Spleen (tissue), 7 donors: ENCODE measurements at regions not wholly inside any gene's neighbourhood (a gene's known extent, or its start where the extent isn't known, plus 50 kb on each side); places are given as distances from the start of the nearest gene placed in this dataset.
"Not testable (repeated sequence)": the region's sequence is repeated elsewhere in the genome, so short reads cannot be mapped to it uniquely, and the experiment has no call there.

Source experiments
- CTCF ChIP-seq, 11 experiments: fragments of 200-600 bp in 7 of 11; fragments of 450-650 bp in 4 of 11; sonication (generic) in 4 of 11; IDR thresholded peaks in 8 of 11; conservative IDR thresholded peaks in 3 of 11; 1 replicate in 7 of 11; 2 replicates in 4 of 11; pipeline versions ENCODE4 v1.4.0 to v1.8.0; 2016 to 2021; ENCODE audit warnings: antibody characterized with exemption in 11 of 11, inconsistent platforms in 4 of 11, mild to moderate bottlenecking in 1 of 11
- POLR2AphosphoS5 ChIP-seq, 3 donors: sonication (generic); formaldehyde crosslinking; IDR thresholded peaks; one replicate each; pipeline ENCODE4 v1.5.1; 2017; ENCODE audit warnings: antibody characterized with exemption in 3 of 3
- donor health status: DM: no; HTN: no; CAD: no; lungs with moderate emphysema.
- donor health status: DM: no; HTN: no; CAD: no.
- donor health status: DM: no; HTN: no; CAD: no.

GRCh38 chr13:86917438-86917837, 753.7 kb upstream of the SLITRK5 start:
- not testable (repeated sequence) for TF ChIP-seq CTCF (IDR thresholded peaks at IDR 0.05 in 8 of 11, conservative IDR thresholded peaks at IDR 0.05 in 3 of 11); POLR2AphosphoS5 (IDR thresholded peaks at IDR 0.05)
